CD4-positive, alpha-beta T cell treated with Interleukin-4 for 1 hour (primary cell): ENCODE measurements at regions not wholly inside any gene's neighbourhood (a gene's known extent, or its start where the extent isn't known, plus 50 kb on each side); places are given as distances from the start of the nearest gene placed in this dataset.
A peak's percentile ranks its signal among the peaks of the same experiment; 100 is the strongest.

Experiments used
- DNase-seq, 2 donors: peaks; one replicate each; pipeline ENCODE4 v3.0.0-alpha.2; 2020 to 2022

DNA sequence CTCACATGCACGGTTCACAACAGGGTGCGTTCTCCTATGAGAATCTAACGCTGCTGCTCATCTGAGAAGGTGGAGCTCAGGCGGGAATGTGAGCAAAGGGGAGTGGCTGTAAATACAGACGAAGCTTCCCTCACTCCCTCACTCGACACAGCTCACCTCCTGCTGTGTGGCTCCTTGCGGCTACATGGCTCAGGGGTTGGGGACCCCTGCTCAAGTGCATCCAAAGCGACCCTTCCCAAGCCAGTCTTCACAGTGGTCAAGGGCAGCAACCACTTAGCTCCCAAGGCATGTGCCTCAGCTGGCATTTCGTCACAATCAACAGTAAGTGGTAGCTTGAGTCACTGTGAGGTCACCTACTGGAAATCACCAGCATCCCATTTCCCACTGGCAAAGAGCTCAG is 64.6 kb upstream of the SCGB1C2 start:
- peak in 1 of 2 donors; percentile 5 for DNase-seq
